Astrocyte of the hippocampus (primary cell): ENCODE measurements at regions not wholly inside any gene's neighbourhood (a gene's known extent, or its start where the extent isn't known, plus 50 kb on each side); places are given as distances from the start of the nearest gene placed in this dataset.
"Not testable (repeated sequence)": the region's sequence is repeated elsewhere in the genome, so short reads cannot be mapped to it uniquely, and the experiment has no call there.

Experiments used
- DNase-seq: peaks from one replicate; pipeline ENCODE4 v3.0.0; 2011; ENCODE audit warnings: low read depth, low spot score

GRCh38 chr7:25444991-25445390, 216.7 kb upstream of the NPVF start:
- DNase-seq: no peak

- DNase-seq: no peak
Observed at GRCh38 chr7:25448301-25448700, 220.0 kb upstream of the NPVF start.

GRCh38 chr7:25454020-25454419, 225.7 kb upstream of the NPVF start:
- no peak for DNase-seq

- DNase-seq: no peak
Observed at GRCh38 chr7:25454562-25455041, 226.3 kb upstream of the NPVF start.

- no peak for DNase-seq
Observed at GRCh38 chr7:25455683-25456251, 227.5 kb upstream of the NPVF start.

- no peak for DNase-seq
Observed at GRCh38 chr7:25456467-25457171, 228.3 kb upstream of the NPVF start.

- DNase-seq: no peak
Observed at GRCh38 chr7:25459057-25459456, 230.8 kb upstream of the NPVF start.

- no peak for DNase-seq
Observed at GRCh38 chr7:25460433-25460832, 232.1 kb upstream of the NPVF start.

GRCh38 chr7:25469669-25470068, 241.4 kb upstream of the NPVF start:
- no peak for DNase-seq

- DNase-seq: no peak
Observed at GRCh38 chr7:25476863-25477499, 248.7 kb upstream of the NPVF start.

- DNase-seq: not testable (repeated sequence)
Observed at GRCh38 chr7:25478221-25478620, 249.9 kb upstream of the NPVF start.

GRCh38 chr7:25478925-25479324, 250.6 kb upstream of the NPVF start:
- DNase-seq: no peak

GRCh38 chr7:25481891-25482290, 253.6 kb upstream of the NPVF start:
- DNase-seq: no peak

GRCh38 chr7:25482631-25483030, 254.3 kb upstream of the NPVF start:
- DNase-seq: no peak

GRCh38 chr7:25485026-25485425, 256.7 kb upstream of the NPVF start:
- no peak for DNase-seq

- no peak for DNase-seq
Observed at GRCh38 chr7:25486656-25487055, 258.4 kb upstream of the NPVF start.

- no peak for DNase-seq
Observed at GRCh38 chr7:25493805-25494366, 265.6 kb upstream of the NPVF start.

GRCh38 chr7:25494896-25495295, 266.6 kb upstream of the NPVF start:
- DNase-seq: no peak

- no peak for DNase-seq
Observed at GRCh38 chr7:25495342-25496250, 267.3 kb upstream of the NPVF start.

GRCh38 chr7:25496476-25497368, 268.4 kb upstream of the NPVF start:
- DNase-seq: no peak
